ENCODE measurements at regions not wholly inside any gene's neighbourhood (a gene's known extent, or its start where the extent isn't known, plus 50 kb on each side); places are given as distances from the start of the nearest gene placed in this dataset.

GRCh38 chr16:17520561-17520960, 49.8 kb upstream of the XYLT1 start:
- TF ChIP-seq CTCF (IDR thresholded peaks at IDR 0.05) (no peak), POLR2A (IDR thresholded peaks at IDR 0.05) (no peak)
